ENCODE measurements at regions not wholly inside any gene's neighbourhood (a gene's known extent, or its start where the extent isn't known, plus 50 kb on each side); places are given as distances from the start of the nearest gene placed in this dataset.
"Not testable (repeated sequence)": the region's sequence is repeated elsewhere in the genome, so short reads cannot be mapped to it uniquely, and the experiment has no call there.

DNA sequence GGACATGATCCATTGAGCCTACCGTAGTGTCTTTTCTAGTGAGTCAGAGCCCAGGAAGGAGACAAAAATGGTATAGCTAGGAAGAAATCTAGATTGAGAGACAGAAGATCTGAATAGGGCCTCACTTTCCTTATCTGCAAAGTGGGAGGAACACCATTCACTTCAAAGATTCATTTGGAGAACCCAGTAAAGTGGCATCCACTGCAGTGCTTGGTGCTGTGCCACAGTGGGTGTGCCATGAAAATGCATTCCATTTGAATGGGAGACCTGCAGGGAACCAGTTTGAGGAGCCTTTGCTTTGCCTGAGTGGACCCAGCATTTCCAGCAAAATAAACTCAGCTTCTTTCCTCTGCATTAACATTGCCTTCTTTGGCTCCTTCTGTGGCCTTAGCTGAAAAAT is 470.5 kb upstream of the CADM1 start:
- DNase-seq (ENCODE audit: low spot score), result no peak

DNA sequence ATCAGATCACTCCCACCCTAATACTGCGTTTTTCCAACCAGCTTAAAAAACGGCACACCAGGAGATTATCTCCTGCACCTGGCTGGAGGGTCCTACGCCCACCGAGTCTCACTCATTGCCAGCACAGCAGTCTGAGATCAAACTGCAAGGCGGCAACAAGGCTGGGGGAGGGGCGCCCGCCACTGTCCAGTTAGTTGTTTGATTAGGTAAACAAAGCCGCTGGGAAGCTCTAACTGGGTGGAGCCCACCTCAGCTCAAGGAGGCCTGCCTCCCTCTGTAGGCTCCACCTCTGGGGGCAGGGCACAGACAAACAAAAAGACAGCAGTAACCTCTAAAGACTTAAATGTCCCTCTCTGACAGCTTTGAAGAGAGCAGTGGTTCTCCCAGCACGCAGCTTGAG is 463.0 kb upstream of the CADM1 start:
- not testable (repeated sequence) for DNase-seq (ENCODE audit: low spot score)

DNA sequence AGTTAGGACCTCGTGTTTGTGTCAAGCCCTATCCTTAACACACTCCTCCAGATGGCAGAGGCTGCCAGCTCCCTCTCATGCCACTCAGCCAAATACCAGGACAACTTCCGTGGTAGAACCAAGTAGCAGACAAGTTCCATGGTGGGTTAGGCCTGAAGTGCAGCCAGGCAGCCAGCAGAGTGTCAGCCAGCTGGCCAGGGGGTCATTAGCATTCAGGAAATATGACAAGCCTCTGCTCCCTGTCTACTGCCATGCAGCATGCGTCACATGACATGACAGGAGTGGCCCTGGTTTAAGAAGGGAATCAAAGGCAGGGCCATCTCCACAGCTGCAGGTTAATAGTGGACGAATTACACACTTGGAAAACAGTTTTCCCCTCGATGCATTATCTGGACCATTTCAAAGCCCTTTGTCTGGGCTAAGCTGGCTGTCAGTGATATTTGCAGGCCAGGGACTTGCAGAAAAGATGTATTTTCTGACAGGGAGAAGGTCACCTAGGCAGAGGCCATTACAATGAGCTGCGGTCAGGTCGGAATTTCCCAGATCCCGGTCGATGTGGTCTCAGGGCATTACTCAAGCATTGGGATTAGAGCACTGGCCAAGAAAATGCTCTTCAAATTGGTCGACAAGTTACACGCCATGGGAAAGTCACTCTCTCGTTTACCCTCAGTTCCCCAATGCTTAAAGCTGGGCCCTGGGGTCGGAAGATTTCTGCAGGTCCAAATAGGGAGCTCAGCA is 461.7 kb upstream of the CADM1 start:
- DNase-seq (ENCODE audit: low spot score), result peak; percentile 53

DNA sequence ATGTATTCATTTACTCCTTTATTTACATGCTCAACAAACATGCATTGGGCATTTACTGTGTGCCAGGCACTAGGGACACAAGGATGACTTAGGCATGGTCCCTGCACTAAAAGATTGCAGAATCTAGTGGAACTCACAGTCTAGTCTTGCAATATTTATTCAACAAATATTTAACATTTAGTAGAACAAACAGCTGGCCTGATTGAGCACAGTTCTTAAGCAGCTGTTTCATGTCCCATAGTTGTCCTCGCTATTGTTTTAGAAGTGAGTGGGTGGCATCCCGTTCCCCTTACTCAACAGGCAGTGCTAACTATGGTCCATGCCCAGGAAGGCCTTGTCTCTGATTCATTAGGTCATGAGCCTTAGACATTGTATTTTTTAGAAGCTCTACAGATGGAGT is 459.9 kb upstream of the CADM1 start:
- no peak for DNase-seq (ENCODE audit: low spot score)

DNA sequence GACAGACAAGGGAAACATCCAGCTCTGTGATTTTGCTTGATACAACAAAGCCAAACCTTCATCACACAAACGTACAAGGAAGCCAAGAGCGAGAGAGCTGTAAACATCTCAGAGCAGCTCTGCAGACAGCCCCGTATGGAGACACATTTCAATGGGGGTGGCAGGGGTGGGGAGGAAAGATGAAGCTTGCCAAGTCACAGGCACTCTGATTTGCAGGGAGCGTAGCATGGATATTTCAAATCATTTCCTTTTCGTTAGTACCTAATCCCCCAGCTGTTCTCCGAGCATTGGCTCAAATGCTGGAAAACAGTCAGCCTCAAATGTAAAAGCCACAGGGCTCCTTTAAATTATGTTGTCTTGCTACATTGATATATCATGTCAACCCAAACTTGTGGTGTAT is 458.9 kb upstream of the CADM1 start:
- DNase-seq (ENCODE audit: low spot score), result no peak

DNA sequence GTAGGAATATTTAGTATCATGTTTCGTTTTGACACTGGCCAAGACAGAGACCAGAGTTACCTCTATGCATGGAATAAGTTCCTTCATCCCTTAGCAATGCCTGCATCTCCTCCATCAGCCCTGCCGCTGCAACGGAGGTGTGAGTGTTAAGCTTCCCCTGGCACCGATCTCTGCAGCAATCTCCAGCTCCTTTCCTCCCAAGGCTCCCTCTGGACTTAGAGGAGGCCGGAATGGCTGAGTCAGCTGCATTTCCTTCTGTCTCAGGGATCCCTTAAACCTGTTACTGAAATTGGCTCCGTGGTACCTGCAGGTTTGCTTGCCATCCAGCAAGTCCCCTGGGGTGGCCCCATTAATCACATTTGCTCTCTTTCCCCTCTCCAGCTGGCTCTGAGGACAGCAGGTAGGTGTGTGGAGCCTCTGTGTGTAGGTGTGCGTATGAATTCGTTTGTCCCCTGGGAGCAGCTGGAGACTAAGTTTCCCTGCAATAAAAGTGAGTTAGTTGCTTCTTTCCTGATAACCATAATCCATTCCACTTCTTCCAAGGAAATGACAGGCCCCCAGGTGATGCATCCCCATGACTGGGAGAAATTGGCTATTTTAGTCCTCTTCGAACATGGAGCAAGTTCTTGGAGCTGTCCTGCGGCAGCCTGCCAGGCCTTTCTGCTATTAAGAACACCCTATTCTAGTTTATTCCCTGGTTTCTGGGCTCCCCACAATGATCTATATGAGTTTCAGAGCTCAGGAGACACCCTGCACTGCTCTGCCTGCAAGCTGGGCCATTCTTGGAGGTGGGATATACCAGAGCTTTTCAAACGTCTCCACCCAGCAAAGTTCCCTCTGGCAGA is 457.2 kb upstream of the CADM1 start:
- DNase-seq (ENCODE audit: low spot score), result no peak

DNA sequence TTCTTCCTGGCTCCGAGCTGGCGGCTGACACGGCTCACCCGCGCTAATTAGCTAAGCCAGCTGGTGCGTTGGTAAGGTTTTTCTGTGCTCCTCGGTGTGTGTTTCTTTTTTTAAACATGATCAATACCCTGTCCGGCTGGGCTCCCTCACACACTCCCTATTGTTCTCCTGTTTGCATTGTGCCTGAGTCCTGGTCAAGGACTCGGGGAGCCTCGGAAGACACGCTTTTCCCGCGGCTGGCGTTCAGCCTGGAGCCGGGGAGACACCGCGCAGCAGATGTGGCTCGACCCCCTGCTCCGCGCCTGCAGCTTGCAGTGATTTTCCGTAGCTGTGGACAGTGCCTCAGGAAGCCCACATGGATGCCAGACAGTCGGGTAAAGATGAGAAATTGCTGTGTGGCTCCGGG is 454.9 kb upstream of the CADM1 start:
- DNase-seq (ENCODE audit: low spot score), result no peak

DNA sequence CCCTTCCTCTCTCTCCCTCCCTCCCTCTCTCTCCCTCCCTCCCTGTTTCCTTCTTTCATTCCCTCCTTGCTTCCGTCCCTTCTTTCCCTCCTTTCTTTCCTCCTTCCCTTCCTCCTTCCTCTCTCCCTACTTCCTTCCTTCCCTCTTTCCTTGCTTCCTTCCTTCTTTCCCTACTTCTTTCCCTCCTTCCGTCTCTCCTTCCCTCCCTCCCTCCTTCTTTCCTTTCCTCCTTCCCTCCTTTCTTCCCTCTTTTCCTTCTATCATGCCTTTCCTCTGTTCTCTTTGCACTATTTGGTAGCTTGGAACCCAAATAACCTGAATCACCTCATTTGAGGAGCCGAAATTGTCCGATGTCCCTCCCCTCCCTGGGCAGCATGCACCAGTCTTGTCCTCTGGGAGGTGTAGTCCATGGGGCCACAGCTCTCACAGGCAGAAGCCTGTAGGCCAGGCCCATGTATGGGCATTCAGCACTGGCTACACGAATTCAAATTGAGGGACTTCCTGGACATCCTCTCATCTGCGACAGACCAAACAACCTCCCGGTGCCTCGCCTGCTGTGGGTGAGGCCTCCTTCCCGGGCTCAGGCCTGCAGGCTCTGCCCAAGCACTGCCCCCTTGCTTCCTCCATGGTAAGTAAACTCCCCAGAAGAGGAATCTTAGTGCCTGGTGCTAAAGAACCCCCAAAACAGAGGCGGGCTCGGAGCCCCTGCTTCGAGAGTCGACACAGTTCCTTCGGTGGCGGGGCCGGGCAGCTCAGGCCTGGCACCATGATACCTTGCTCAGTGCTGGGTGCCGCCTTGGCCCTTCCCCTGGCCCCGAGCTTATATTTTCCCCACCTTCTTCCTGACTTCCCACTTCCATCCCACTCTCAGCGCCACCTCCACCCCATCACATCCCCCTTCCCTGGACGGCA is 454.1 kb upstream of the CADM1 start:
- no peak for DNase-seq (ENCODE audit: low spot score)

DNA sequence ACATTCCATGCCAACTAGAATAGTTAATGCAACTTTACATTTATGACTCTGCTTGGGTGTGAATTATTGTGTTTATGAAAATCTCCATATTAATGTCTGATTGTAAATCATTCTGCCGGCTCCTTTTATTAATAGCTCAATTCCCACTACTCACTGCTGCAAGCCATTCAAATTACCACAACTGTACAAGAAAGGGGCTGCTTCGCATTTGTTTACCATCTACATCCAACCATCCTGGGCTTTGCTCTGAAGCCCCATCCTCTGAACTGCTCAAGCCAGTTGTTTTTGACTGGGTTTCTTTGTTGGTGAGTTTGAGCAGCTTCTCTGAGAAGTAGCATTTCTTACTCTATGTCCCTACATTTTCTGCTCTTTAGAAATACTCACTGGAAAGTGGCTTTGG is 451.6 kb upstream of the CADM1 start:
- DNase-seq (ENCODE audit: low spot score), result no peak

DNA sequence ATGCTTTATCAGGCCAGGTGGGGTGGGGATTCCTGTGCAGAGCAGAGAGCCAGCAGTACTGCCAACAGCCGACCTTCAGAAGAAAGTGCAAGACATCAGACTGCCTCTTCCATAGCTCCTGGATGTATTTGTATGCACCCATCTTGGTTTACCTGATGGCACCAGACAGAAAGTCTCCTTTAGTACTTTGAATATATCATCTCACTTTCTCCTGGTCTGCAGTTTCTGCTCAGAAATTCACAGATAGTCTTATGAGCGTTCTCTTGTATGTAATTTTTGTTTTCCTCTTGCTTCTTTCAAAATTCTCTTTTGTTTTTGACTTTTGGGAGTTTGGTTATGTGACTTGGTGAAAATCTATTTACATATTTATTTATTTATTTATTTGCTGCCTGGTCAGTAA is 446.4 kb upstream of the CADM1 start:
- DNase-seq (ENCODE audit: low spot score), result no peak

DNA sequence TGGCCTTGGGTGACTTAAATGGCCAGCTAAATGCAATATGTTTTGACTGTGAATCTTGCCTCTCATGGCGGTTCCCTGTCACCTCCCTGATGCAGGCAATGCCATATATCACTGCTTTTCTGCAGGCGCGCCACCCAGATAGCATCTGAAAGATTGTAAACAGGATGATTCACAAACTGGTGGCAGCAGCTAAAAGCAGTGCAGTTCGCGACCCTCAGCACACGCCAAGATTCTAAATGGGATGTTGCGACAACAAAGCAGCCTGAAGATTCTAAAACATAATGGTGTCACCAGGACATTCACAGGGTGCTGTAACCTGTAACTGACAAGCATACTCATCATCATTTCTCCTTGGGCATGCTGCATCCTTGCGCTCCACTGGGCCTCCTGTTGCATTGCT is 440.4 kb upstream of the CADM1 start:
- DNase-seq (ENCODE audit: low spot score), result peak; percentile 27

DNA sequence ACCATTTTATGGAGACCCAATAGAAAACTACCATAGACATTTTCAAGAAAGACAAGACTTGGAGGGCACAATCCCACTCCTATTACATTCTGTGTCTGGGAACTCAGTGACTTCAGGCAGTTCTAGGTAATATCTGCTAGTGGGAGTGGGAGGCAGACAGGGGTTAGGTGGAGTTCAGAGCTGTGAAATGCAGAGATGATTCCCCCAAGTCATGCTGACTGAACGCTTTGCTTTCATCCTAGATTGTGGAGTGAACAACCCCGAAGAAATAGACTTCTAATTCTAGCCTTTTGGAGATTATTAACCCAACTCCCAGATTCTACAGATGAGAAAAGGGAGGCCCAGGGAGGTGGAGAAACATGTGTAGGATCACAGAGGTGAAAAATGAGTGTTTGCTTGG is 437.8 kb upstream of the CADM1 start:
- DNase-seq (ENCODE audit: low spot score), result peak; percentile 17

DNA sequence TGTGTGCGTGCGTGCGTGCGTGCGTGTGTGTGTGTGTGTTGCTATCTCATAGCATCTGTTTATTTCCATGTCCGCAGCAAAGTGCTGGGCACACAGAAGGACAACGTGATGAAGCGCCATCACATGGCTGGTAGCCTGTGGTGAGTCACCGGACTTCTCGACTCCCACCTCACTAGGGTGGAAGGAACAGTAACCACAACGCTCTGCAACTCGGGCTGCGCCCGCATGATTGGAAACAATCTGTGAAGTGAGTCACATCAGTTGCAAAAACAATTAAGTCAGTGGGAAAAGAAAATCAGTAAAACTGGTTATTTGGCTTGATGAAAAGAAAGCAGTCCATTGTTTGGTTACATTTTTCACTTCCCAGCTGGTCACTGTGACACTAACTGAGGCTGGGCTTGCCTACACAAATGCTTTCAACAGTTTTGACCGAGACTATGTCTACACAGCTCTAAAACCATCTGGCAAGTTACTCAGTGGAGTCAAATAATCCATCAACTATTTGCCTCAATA is 437.3 kb upstream of the CADM1 start:
- DNase-seq (ENCODE audit: low spot score), result peak; percentile 99

DNA sequence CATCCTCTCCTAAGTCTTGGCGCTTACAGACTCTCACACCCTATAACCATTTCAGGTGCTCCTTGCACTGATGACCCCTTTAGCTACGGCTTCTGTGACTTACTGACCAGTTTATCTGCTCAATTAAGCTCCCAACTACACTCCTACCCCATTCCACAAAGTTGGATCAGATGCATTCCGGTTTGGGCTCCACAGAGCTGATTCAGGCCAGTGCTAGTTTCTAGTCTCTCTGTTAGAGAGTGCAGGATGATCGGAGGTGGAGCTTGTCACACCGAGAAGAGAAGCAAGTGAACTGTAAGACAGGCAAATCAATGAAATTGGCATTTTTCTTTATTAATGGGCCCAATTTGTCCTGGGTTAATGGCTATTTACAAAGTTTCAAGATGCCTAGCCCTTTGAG is 436.8 kb upstream of the CADM1 start:
- no peak for DNase-seq (ENCODE audit: low spot score)

DNA sequence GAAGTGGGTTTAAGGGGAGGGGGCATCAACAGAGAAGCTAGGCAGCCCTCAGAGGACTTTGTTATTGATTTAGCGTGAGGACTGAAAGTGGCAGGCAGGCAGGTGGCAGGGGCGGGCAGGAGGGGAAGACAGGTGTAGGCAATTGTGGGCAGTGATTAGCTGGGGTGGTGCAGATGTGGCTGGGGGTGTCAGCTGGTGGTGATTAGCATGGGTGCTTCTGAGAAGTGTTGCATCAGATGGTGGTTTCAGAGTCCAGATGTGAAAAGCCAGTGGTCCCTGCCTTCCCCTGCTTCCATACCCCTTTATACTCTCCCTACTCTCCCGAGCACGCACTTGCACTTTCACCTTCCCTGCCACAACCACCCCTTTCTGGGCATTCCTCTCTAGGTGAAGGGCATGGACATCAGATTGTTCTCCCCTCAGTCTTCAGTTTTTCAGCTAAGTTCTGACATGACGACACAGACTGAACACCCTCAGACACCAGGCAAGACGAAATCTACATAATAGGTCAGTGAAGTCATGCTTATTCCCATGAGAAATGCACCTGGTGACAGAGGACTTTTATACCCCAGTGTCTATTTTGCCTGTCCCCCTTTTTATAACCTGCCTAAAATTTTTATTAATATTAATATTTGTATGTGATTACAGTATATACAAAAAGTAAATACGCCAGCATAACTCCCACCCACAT is 435.7 kb upstream of the CADM1 start:
- DNase-seq (ENCODE audit: low spot score), result no peak

DNA sequence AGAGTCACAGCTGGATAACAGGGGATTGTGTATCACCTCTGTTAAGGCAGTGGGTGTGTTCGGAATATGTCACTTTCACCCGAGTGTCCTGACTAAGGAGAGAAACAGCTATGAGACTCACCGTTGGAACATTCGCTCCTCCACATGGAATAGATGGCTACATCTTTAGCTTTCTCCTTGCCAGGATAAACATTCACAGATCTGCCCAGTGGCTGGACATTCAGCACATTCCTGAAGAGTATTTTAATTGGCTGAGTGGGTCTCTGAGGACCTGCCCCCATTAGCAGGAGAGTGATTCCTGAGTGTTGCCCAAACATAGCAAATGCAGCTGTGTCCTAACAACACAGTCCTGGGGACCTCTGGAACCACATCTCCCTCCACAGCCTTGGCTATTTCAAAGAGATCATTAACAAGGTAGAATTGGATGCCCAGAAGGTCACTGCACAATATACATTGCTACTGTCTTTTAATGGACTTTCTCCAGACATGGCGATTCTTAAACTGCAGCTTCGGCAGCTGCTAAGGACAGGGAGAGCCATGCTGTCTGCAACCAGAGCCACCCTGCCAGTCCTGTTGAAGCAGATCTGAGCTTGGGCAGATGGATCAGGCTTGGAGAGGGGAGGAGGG is 435.0 kb upstream of the CADM1 start:
- DNase-seq (ENCODE audit: low spot score), result no peak

DNA sequence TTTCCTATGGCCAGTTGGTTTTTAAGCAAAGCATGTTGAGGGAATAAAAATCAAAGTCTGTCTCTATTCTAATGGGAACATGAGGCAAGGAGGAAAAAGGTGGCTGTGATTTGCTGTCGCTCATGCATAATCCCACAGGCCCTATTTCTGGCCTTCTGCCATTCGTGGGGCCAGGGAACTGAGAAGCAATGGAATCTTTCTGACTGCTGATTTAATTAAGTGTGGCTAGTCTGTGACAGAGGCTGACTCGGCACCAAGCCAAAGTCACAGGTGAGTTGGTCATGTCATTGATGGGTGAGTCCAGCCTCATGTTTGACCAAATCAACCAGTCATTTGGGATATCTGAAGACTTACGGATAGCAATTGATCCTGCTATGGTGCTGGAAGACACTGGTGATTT is 429.3 kb upstream of the CADM1 start:
- DNase-seq (ENCODE audit: low spot score), result no peak

DNA sequence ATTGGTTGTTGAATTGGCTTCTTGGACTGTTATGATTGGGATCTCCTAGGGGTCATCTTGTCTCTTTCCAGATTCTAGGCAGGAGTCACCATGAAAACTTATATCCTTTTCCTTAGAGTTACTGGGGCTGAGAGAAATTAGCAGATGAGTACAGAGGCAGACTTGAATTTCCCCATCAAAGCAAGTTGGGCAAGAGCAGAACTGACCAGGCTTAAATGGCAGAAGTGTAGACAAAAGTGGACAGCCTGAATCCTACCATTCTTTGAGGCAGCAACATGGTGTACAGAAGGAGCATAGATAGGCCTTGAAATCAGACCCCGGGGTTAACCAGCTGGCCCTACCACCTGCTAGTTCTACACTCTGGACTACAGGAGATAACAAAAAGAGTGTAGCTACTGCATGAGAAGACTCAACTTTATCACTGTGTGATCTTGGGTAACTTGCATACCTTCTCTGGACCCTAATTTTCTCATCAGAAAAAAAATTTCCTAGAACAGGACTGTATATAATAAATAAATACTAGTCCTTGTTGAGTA is 427.4 kb upstream of the CADM1 start:
- DNase-seq (ENCODE audit: low spot score), result no peak

DNA sequence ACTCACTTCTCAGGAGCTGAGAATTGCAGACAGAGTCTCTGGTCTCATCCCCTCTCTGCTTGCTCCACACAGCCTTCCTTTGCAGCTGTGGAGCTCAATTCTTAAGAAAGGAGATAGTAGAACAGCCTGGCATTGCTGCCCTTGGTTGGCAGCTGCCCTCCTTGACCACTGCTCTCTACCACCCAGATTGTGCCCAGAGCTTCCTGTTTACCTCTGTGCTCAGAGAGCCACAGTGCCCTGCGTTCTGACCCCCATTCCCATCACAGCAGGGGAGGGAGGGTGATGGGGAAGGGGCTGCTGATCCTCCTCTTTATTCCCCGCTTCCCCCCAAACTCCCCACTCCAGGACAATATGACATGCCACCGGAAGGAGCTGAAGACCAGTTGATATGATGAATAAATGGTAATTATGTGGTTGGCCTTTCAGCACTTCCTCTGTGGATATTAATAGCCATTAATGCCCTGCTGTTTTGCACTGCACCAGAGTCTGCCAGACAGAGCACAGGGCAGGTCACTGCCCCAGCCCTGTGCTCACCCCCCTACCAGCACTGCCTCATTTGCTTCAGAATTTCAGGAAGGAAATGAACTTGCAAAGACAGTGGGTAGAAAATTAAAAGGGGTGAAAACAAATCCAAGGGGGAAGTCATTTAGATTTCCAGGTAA is 426.8 kb upstream of the CADM1 start:
- DNase-seq (ENCODE audit: low spot score), result no peak

DNA sequence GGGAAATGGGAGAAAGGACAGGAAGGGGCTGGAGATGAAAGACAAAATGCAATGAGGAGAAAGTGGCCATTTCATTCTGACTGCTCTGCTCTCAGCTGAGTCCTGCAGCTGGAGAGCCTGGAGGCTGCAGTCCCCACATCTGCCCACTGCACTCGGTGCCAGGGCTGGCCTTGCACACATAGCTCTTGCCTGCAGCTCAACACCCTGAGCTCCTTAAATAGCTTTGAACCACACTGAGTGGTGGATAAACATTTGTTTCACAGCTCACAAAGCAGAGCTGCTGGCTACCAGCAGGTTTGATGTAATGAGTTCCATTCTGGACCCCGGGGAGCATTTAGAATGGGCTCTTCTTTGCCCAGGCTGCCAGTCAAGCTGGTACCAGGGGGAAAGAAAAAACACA is 426.1 kb upstream of the CADM1 start:
- peak; percentile 27 for DNase-seq (ENCODE audit: low spot score)

All from H4 (cell line).